ENCODE measurements at regions not wholly inside any gene's neighbourhood (a gene's known extent, or its start where the extent isn't known, plus 50 kb on each side); places are given as distances from the start of the nearest gene placed in this dataset.

DNA sequence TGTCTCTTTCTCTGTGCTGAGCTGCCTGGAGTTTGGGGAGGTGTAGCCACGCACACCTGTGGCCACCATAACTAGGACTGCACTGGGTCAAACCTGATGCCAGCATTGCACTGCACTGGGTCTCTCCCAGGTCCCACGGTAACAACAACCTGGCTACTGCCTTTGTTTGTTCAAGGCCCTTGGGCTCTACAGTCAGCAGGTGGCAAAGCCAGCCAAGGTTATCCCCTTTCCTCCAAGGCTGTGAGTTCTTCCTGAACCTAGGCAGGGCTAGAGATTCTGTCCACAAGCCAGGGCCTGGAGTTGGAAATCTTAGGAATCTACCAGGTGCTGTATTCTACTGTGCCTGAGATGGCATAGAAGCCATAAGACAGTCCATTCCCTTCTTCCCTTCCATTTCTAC, 126.7 kb upstream of the MAGEE2 start:
- TF ChIP-seq, protein P1, sequence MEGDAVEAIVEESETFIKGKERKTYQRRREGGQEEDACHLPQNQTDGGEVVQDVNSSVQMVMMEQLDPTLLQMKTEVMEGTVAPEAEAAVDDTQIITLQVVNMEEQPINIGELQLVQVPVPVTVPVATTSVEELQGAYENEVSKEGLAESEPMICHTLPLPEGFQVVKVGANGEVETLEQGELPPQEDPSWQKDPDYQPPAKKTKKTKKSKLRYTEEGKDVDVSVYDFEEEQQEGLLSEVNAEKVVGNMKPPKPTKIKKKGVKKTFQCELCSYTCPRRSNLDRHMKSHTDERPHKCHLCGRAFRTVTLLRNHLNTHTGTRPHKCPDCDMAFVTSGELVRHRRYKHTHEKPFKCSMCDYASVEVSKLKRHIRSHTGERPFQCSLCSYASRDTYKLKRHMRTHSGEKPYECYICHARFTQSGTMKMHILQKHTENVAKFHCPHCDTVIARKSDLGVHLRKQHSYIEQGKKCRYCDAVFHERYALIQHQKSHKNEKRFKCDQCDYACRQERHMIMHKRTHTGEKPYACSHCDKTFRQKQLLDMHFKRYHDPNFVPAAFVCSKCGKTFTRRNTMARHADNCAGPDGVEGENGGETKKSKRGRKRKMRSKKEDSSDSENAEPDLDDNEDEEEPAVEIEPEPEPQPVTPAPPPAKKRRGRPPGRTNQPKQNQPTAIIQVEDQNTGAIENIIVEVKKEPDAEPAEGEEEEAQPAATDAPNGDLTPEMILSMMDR (conservative IDR thresholded peaks at IDR 0.05; ENCODE audit: low read length) = no peak
- no peak for TF ChIP-seq EZH2phosphoT487 (IDR thresholded peaks at IDR 0.05; ENCODE audit: borderline replicate concordance, low read depth, low read length)

Measured in OCI-LY7 (cell line).